ENCODE measurements at regions not wholly inside any gene's neighbourhood (a gene's known extent, or its start where the extent isn't known, plus 50 kb on each side); places are given as distances from the start of the nearest gene placed in this dataset.

GRCh38 chr3:72287956-72288355, 503.0 kb upstream of the PROK2 start:
- Histone ChIP-seq H3K9me3 (ENCODE audit: insufficient read depth in 2 of 2, low read depth in 1 of 2, low read length in 1 of 2) (no peaks in the 10 kb centered on the region), H2AFZ (ENCODE audit: low read length) (no peak overlapping the region), H3K9ac (replicated peaks in 1 of 4; ENCODE audit: extremely low read depth in 1 of 4, low read depth in 3 of 4, low read length in 3 of 4) (no peak overlapping the region), H3K4ac (replicated peaks; ENCODE audit: insufficient read length, low read depth, low read length) (no peak overlapping the region), H3K27ac (ENCODE audit: low read depth, low read length) (no peak overlapping the region), H3K18ac (ENCODE audit: extremely low read depth, low read length) (no peak overlapping the region), H2BK12ac (ENCODE audit: low read depth, low read length) (no peak overlapping the region), H3K14ac (ENCODE audit: insufficient read length) (no peak overlapping the region), H4K91ac (replicated peaks; ENCODE audit: insufficient read length, low read length) (no peak overlapping the region), H3K23ac (ENCODE audit: insufficient read length) (no peak overlapping the region), H2AK5ac (ENCODE audit: low read depth, low read length) (no peak overlapping the region), H3K79me1 (ENCODE audit: low read depth, low read length) (no peaks in the 10 kb centered on the region), H3K4me1 (replicated peaks in 1 of 4; ENCODE audit: control insufficient read depth in 3 of 4, insufficient read depth in 4 of 4, low read length in 3 of 4) (peaks cover 0 to 4% (median 0%) of the 10 kb centered on the region in 4 experiments; a peak in 2 of 7 replicates), H3K4me2 (ENCODE audit: insufficient read depth in 1 of 2, low read depth in 2 of 2, low read length in 2 of 2) (no peak overlapping the region), H3K27me3 (replicated peaks in 1 of 4; ENCODE audit: control insufficient read depth in 3 of 4, extremely low read depth in 1 of 4, insufficient read depth in 3 of 4, low read length in 3 of 4) (0 out of 7 replicates have a peak, but pooled peaks cover 0 to 3% (median 0%) of the 10 kb centered on the region in 4 experiments), H3K4me3 (ENCODE audit: extremely low read depth in 1 of 4, insufficient read depth in 2 of 4, low read depth in 3 of 4, low read length in 4 of 4) (no peak overlapping the region), H3K36me3 (ENCODE audit: control insufficient read depth in 2 of 4, insufficient read depth in 4 of 4, low read length in 3 of 4) (no peaks in the 10 kb centered on the region), H3K56ac (replicated peaks; ENCODE audit: insufficient read length, low read depth, low read length) (no peak overlapping the region), H2BK120ac (replicated peaks; ENCODE audit: low read depth, low read length) (no peak overlapping the region), H2BK20ac (ENCODE audit: low read length) (no peak overlapping the region), H2BK5ac (ENCODE audit: low read depth, low read length) (no peak overlapping the region), H3K79me2 (ENCODE audit: control insufficient read depth in 1 of 2, insufficient read depth in 2 of 2, low read length in 2 of 2) (no peaks in the 10 kb centered on the region), H2BK15ac (ENCODE audit: low read length) (no peak overlapping the region), H4K20me1 (replicated peaks in 1 of 2; ENCODE audit: control insufficient read depth in 1 of 2, insufficient read depth in 2 of 2, low read length in 2 of 2) (no peaks in the 10 kb centered on the region), H3K23me2 (ENCODE audit: low read depth, low read length) (no peaks in the 10 kb centered on the region), H4K5ac (ENCODE audit: insufficient read length, low read depth, low read length) (no peak overlapping the region), H4K8ac (ENCODE audit: extremely low read depth, insufficient read depth, low read length) (no peak overlapping the region)
- 94% methylated on average over 1 of the region's 1 CpG; no CpG with 5 or more reads in 1 of the 2 experiments for WGBS, 2 experiments (ENCODE audit: extremely low coverage in 1 of 2, insufficient coverage in 1 of 2, insufficient read length in 1 of 2, insufficient replicate concordance in 2 of 2, low coverage in 1 of 2, low lambda C conversion rate in 2 of 2, missing lambda C conversion rate in 1 of 2)
- POLR2A ChIA-PET (ENCODE audit: partially characterized antibody), result no interaction called here
- CTCF ChIA-PET (ENCODE audit: partially characterized antibody), result interaction anchor here (0.7 to 1.6 kb wide), 2 partner anchors 8 to 35 kb away, joined by 3 read pairs; no protein-coding TSS in a partner anchor
- DNase-seq (ENCODE audit: low read depth in 1 of 2, low spot score in 2 of 2), result no peak
- no peak for FAIRE-seq
- no peak for TF ChIP-seq JUN (IDR thresholded peaks at IDR 0.05; ENCODE audit: low read depth, low read length)
- no peak for TF ChIP-seq RFX5 (IDR thresholded peaks at IDR 0.05; ENCODE audit: borderline replicate concordance, low read depth, low read length)
- no peak for TF ChIP-seq NRF1 (IDR thresholded peaks at IDR 0.05; ENCODE audit: low read depth, low read length)
- TF ChIP-seq ZNF274 (IDR thresholded peaks at IDR 0.05; ENCODE audit: borderline replicate concordance, extremely low read depth, low read length), result no peak
- no peak for TF ChIP-seq KDM5A (IDR thresholded peaks at IDR 0.05; ENCODE audit: low read length)
- TF ChIP-seq RNF2 (IDR thresholded peaks at IDR 0.05; ENCODE audit: borderline replicate concordance, low read depth, low read length, missing control alignments, poor library complexity, severe bottlenecking), result no peak
- no peak for TF ChIP-seq BACH1 (IDR thresholded peaks at IDR 0.05; ENCODE audit: low read length)
- TF ChIP-seq RAD21 (IDR thresholded peaks at IDR 0.05 in 1 of 2, conservative IDR thresholded peaks at IDR 0.05 in 1 of 2; ENCODE audit: low read depth in 2 of 2, low read length in 2 of 2), result no peak
- no peak for TF ChIP-seq CHD2 (IDR thresholded peaks at IDR 0.05; ENCODE audit: low read length)
- TF ChIP-seq SIX5 (IDR thresholded peaks at IDR 0.05; ENCODE audit: low read depth, low read length), result no peak
- no peak for TF ChIP-seq HDAC2 (IDR thresholded peaks at IDR 0.05; ENCODE audit: borderline replicate concordance in 1 of 2, low read depth in 2 of 2, low read length in 2 of 2)
- TF ChIP-seq GTF2F1 (IDR thresholded peaks at IDR 0.05; ENCODE audit: borderline replicate concordance, low read depth, low read length), result no peak
- TF ChIP-seq CBX5 (IDR thresholded peaks at IDR 0.05; ENCODE audit: low read depth, low read length), result no peak
- no peak for TF ChIP-seq SP1 (IDR thresholded peaks at IDR 0.05; ENCODE audit: low read depth, low read length)
- no peak for TF ChIP-seq POLR2AphosphoS5 (IDR thresholded peaks at IDR 0.05; ENCODE audit: low read depth, low read length)

All from H1 (cell line).